PC-9 (cell line): ENCODE measurements at regions not wholly inside any gene's neighbourhood (a gene's known extent, or its start where the extent isn't known, plus 50 kb on each side); places are given as distances from the start of the nearest gene placed in this dataset.

Experiments used
- EZH2 ChIP-seq: fragments of 200-600 bp; sonication (generic); IDR thresholded peaks from 2 replicates; pipeline ENCODE4 v1.8.0; 2017; ENCODE audit warnings: antibody characterized with exemption, low read depth
- TF ChIP-seq, protein P1 (sequence below): fragments of 200-600 bp; sonication (generic); conservative IDR thresholded peaks from 2 replicates; pipeline ENCODE4 v1.6.1; 2017; ENCODE audit warnings: mixed run types, antibody characterized with exemption, mild to moderate bottlenecking, moderate library complexity

DNA sequence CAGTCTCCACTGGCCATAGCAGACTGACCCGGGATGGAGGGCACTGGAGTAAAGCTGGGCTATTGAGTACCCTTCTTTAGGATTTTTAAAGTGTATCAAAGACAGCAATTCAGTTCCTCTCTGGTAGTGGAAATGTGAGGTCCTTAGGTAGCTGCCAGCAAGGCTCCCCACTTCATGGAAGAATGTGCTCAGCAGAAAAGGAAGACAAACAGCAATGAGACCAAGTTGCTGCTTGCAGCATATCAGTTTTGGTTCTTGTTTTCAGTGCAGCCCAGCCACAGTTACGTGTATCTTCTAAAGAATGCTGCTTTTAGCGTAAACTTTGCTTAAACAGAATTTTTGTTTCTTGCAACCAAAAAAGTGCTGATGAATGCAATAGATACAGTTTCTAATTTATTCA, 374.0 kb upstream of the CBLB start:
- TF ChIP-seq, protein P1, sequence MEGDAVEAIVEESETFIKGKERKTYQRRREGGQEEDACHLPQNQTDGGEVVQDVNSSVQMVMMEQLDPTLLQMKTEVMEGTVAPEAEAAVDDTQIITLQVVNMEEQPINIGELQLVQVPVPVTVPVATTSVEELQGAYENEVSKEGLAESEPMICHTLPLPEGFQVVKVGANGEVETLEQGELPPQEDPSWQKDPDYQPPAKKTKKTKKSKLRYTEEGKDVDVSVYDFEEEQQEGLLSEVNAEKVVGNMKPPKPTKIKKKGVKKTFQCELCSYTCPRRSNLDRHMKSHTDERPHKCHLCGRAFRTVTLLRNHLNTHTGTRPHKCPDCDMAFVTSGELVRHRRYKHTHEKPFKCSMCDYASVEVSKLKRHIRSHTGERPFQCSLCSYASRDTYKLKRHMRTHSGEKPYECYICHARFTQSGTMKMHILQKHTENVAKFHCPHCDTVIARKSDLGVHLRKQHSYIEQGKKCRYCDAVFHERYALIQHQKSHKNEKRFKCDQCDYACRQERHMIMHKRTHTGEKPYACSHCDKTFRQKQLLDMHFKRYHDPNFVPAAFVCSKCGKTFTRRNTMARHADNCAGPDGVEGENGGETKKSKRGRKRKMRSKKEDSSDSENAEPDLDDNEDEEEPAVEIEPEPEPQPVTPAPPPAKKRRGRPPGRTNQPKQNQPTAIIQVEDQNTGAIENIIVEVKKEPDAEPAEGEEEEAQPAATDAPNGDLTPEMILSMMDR = no peak
- no peak for TF ChIP-seq EZH2
